WTC11 (cell line): ENCODE measurements at regions not wholly inside any gene's neighbourhood (a gene's known extent, or its start where the extent isn't known, plus 50 kb on each side); places are given as distances from the start of the nearest gene placed in this dataset.

ENCODE experiments used
- ATAC-seq: fragments of 200-7000 bp; cut with Tn5 transposase; 2 replicates; pipeline ENCODE4 v1.10.0; 2021; ENCODE audit warnings: mild to moderate bottlenecking, moderate library complexity
- CTCF ChIA-PET: fragments of 300-600 bp; sonication (Branson Sonifier 250); formaldehyde crosslinking; loops from one replicate; lab custom pipeline; 2021; ENCODE audit warnings: antibody characterized with exemption; lab: Charles Lee
- POLR2A ChIA-PET: fragments of 350-600 bp; sonication (Branson Sonifier 250); formaldehyde crosslinking; loops from one replicate; lab custom pipeline; 2021; ENCODE audit warnings: antibody characterized with exemption; lab: Charles Lee
- DNase-seq: peaks from one replicate; pipeline ENCODE4 v3.0.0; 2021; ENCODE audit warnings: low spot score
- H3K27ac Mint-ChIP-seq: 2 replicates; pipeline ENCODE4 v1.8.0; 2021; ENCODE audit warnings: mixed read lengths
- H3K27me3 Mint-ChIP-seq: 2 replicates; pipeline ENCODE4 v1.8.0; 2021; ENCODE audit warnings: low read depth, mild to moderate bottlenecking, moderate library complexity, mixed read lengths
- H3K36me3 Mint-ChIP-seq: 2 replicates; pipeline ENCODE4 v1.8.0; 2021; ENCODE audit warnings: mixed read lengths
- H3K4me1 Mint-ChIP-seq: 2 replicates; pipeline ENCODE4 v1.8.0; 2022; ENCODE audit warnings: mixed read lengths
- H3K4me3 Mint-ChIP-seq: 2 replicates; pipeline ENCODE4 v1.8.0; 2021; ENCODE audit warnings: mild to moderate bottlenecking, moderate library complexity, mixed read lengths
- H3K9me3 Mint-ChIP-seq: 2 replicates; pipeline ENCODE4 v1.8.0; 2021; ENCODE audit warnings: mixed read lengths
- CBFB ChIP-seq: sonication (generic); formaldehyde crosslinking; IDR thresholded peaks from 2 replicates; pipeline ENCODE4 v1.8.1; 2022; ENCODE audit warnings: mild to moderate bottlenecking, low read depth, missing genetic modification reagents
- CREB1 ChIP-seq: sonication (generic); formaldehyde crosslinking; IDR thresholded peaks from 2 replicates; pipeline ENCODE4 v1.8.0; 2023; ENCODE audit warnings: mild to moderate bottlenecking, missing genetic modification reagents
- ESRRA ChIP-seq: sonication (generic); formaldehyde crosslinking; IDR thresholded peaks from 2 replicates; pipeline ENCODE4 v1.8.1; 2022; ENCODE audit warnings: mild to moderate bottlenecking, missing genetic modification reagents, borderline replicate concordance
- FOXP1 ChIP-seq: sonication (generic); formaldehyde crosslinking; IDR thresholded peaks from 2 replicates; pipeline ENCODE4 v1.8.0; 2022; ENCODE audit warnings: missing genetic modification reagents, mild to moderate bottlenecking, moderate library complexity, borderline replicate concordance
- GTF2I ChIP-seq: fragments of 250-450 bp; sonication (Bioruptor Pico); conservative IDR thresholded peaks from 2 replicates; pipeline ENCODE4 v1.4.0; 2021; ENCODE audit warnings: mild to moderate bottlenecking
- IRF2 ChIP-seq: sonication (generic); formaldehyde crosslinking; IDR thresholded peaks from 2 replicates; pipeline ENCODE4 v1.8.0; 2022; ENCODE audit warnings: low read depth, missing genetic modification reagents, borderline replicate concordance
- RELA ChIP-seq: sonication (generic); formaldehyde crosslinking; IDR thresholded peaks from 2 replicates; pipeline ENCODE4 v1.8.1; 2022; ENCODE audit warnings: missing genetic modification reagents, mild to moderate bottlenecking, borderline replicate concordance
- RORB ChIP-seq: fragments of 250-450 bp; sonication (Bioruptor Pico); IDR thresholded peaks from 2 replicates; pipeline ENCODE4 v1.9.0; 2021; ENCODE audit warnings: mild to moderate bottlenecking
- TEAD4 ChIP-seq: sonication (generic); formaldehyde crosslinking; IDR thresholded peaks from 2 replicates; pipeline ENCODE4 v1.8.0; 2022; ENCODE audit warnings: mild to moderate bottlenecking, missing genetic modification reagents
- ZNF232 ChIP-seq: sonication (generic); formaldehyde crosslinking; IDR thresholded peaks from 2 replicates; pipeline ENCODE4 v1.8.0; 2022; ENCODE audit warnings: mild to moderate bottlenecking, missing genetic modification reagents
- ZNF416 ChIP-seq: fragments of 250-450 bp; sonication (Bioruptor Pico); IDR thresholded peaks from 2 replicates; pipeline ENCODE4 v1.9.0; 2021; ENCODE audit warnings: mild to moderate bottlenecking, inconsistent platforms
- ZNF671 ChIP-seq: fragments of 250-450 bp; sonication (Bioruptor Pico); IDR thresholded peaks from 2 replicates; pipeline ENCODE4 v1.8.0; 2021; ENCODE audit warnings: mild to moderate bottlenecking
- TF ChIP-seq, protein P1 (sequence below): sonication (generic); formaldehyde crosslinking; IDR thresholded peaks from 2 replicates; pipeline ENCODE4 v1.8.1; 2022; ENCODE audit warnings: mild to moderate bottlenecking, moderate library complexity, missing genetic modification reagents
- TF ChIP-seq, protein P2 (sequence below): fragments of 250-450 bp; sonication (Bioruptor Pico); conservative IDR thresholded peaks from 2 replicates; pipeline ENCODE4 v1.9.0; 2021; ENCODE audit warnings: mild to moderate bottlenecking
- TF ChIP-seq, protein P3 (sequence below): sonication (generic); formaldehyde crosslinking; IDR thresholded peaks from 2 replicates; pipeline ENCODE4 v1.8.0; 2022; ENCODE audit warnings: mild to moderate bottlenecking, missing genetic modification reagents
- TF ChIP-seq, protein P4 (sequence below): fragments of 200-600 bp; IDR thresholded peaks from 2 replicates; pipeline ENCODE4 v1.8.0; 2022; ENCODE audit warnings: antibody characterized with exemption
- TF ChIP-seq, protein P5 (sequence below): sonication (generic); formaldehyde crosslinking; IDR thresholded peaks from 2 replicates; pipeline ENCODE4 v1.8.0; 2022; ENCODE audit warnings: mild to moderate bottlenecking, missing genetic modification reagents
- TF ChIP-seq, protein P6 (sequence below): sonication (generic); formaldehyde crosslinking; IDR thresholded peaks from 2 replicates; pipeline ENCODE4 v1.8.1; 2022; ENCODE audit warnings: mild to moderate bottlenecking, missing genetic modification reagents, moderate library complexity, borderline replicate concordance
- TF ChIP-seq, protein P7 (sequence below): sonication (generic); formaldehyde crosslinking; IDR thresholded peaks from 2 replicates; pipeline ENCODE4 v1.8.1; 2023; ENCODE audit warnings: mild to moderate bottlenecking, moderate library complexity, missing genetic modification reagents

DNA sequence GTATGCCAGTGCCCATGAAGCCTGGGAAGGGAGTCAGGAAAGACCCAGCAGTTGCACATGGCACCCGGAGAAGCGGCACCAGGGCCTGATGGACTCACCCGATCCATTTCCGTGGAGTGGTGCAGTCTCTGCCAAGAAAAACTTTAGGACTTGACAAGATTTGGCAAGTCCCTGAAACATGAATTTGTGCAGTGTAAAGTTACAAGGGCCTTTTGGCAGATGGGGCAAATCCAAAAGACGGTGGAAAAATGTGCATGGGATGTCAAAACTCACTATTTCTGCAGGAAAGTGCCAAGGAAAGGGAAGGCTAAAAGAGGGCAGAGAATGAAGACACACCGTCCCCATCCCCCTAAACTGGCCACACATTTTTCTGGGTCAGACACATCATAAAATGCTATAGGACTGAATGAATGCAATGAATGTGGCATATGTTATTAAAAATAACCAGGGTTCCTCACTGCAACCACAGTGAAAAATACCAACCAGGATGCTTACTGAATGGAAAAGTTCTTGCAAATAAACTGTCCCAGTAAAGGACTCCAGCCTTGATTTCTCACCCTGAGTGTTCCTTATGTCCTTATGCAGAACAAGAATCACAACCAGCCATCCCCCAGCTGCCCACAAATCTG, 173.5 kb upstream of the SIX2 start:
- POLR2A ChIA-PET: no interaction called here
- Mint-ChIP-seq H3K27me3 (no peaks in the 10 kb centered on the region), H3K9me3 (no peaks in the 10 kb centered on the region), H3K27ac (no peak overlapping the region), H3K4me3 (no peak overlapping the region), H3K36me3 (no peaks in the 10 kb centered on the region), H3K4me1 (0 out of 2 replicates have a peak, but pooled peaks cover 2% of the 10 kb centered on the region)
- DNase-seq (no peak), ATAC-seq (no peak)
- TF ChIP-seq, protein P1, sequence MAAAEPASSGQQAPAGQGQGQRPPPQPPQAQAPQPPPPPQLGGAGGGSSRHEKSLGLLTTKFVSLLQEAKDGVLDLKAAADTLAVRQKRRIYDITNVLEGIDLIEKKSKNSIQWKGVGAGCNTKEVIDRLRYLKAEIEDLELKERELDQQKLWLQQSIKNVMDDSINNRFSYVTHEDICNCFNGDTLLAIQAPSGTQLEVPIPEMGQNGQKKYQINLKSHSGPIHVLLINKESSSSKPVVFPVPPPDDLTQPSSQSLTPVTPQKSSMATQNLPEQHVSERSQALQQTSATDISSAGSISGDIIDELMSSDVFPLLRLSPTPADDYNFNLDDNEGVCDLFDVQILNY (CRISPR knock-in tag): no peak
- TF ChIP-seq ESRRA (CRISPR knock-in tag) (no peak), FOXP1 (no peak), CBFB (CRISPR knock-in tag) (no peak), ZNF671 (no peak)
- TF ChIP-seq, protein P2, sequence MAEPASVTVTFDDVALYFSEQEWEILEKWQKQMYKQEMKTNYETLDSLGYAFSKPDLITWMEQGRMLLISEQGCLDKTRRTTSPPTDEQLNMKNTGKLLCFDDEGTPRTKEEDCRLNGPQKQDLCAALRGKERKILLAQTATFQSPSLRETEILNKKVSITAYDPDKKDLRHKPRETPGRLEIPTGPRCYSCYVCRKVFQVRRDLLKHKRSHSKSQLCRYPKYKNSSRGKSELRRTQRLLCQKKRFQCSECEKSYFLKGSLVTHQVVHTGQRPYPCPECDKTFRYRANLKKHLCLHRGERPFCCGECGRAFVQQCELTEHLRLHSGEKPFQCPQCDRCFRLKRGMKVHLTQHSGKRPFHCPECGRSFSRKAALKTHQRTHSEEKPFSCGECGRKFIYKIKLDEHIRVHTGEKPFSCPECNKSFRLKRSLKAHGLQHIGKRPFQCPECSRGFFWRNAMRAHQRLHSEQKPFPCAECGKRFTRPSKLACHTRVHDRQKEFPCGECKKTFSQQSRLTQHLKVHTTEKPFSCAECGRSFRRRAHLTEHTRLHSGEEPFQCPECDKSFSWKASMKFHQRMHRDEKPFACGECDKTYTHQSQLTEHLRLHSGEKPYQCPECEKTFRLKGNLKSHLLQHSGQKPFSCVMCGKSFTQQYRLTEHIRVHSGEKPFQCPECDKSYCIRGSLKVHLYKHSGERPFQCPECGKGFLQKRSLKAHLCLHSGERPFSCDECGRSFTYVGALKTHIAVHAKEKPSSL (CRISPR knock-in tag): no peak
- CTCF ChIA-PET: no interaction called here

DNA sequence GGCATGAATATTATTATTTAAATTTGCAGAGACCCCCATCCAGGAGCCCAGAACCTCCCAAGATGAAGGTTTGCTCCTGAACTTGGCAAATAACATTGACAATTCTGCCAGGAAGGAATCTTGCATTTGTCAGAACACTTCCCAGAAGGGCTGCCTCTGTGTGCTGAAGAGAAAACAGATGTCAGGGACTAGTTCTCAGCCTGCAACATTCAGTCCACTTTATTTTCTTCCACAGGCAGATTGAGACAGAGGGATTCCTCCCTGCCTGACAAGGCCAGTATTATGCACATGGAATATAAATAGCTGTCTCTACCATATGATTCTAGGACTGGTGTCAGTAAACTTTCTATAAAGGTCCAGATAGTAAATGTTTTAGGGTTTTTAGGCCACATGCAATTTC, 171.5 kb upstream of the SIX2 start:
- peaks cover 10% of the 10 kb centered on the region for H3K9me3 Mint-ChIP-seq
- peaks cover 3% of the 10 kb centered on the region; the same call in 1 of the 2 replicates for H3K36me3 Mint-ChIP-seq
- POLR2A ChIA-PET: interaction anchor here (0.6 kb wide), 1 partner anchor 118 kb away, joined by 12 read pairs; no protein-coding TSS in a partner anchor
- no peak overlapping the region for H3K27ac Mint-ChIP-seq
- TF ChIP-seq, protein P3, sequence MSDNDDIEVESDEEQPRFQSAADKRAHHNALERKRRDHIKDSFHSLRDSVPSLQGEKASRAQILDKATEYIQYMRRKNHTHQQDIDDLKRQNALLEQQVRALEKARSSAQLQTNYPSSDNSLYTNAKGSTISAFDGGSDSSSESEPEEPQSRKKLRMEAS (CRISPR knock-in tag): no peak
- no peak for TF ChIP-seq RORB (CRISPR knock-in tag)
- TF ChIP-seq TEAD4: no peak
- no peak for TF ChIP-seq GTF2I (CRISPR knock-in tag)
- TF ChIP-seq, protein P4, sequence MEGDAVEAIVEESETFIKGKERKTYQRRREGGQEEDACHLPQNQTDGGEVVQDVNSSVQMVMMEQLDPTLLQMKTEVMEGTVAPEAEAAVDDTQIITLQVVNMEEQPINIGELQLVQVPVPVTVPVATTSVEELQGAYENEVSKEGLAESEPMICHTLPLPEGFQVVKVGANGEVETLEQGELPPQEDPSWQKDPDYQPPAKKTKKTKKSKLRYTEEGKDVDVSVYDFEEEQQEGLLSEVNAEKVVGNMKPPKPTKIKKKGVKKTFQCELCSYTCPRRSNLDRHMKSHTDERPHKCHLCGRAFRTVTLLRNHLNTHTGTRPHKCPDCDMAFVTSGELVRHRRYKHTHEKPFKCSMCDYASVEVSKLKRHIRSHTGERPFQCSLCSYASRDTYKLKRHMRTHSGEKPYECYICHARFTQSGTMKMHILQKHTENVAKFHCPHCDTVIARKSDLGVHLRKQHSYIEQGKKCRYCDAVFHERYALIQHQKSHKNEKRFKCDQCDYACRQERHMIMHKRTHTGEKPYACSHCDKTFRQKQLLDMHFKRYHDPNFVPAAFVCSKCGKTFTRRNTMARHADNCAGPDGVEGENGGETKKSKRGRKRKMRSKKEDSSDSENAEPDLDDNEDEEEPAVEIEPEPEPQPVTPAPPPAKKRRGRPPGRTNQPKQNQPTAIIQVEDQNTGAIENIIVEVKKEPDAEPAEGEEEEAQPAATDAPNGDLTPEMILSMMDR: no peak
- TF ChIP-seq IRF2 (CRISPR knock-in tag): no peak
- TF ChIP-seq, protein P5, sequence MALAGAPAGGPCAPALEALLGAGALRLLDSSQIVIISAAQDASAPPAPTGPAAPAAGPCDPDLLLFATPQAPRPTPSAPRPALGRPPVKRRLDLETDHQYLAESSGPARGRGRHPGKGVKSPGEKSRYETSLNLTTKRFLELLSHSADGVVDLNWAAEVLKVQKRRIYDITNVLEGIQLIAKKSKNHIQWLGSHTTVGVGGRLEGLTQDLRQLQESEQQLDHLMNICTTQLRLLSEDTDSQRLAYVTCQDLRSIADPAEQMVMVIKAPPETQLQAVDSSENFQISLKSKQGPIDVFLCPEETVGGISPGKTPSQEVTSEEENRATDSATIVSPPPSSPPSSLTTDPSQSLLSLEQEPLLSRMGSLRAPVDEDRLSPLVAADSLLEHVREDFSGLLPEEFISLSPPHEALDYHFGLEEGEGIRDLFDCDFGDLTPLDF (CRISPR knock-in tag): no peak
- TF ChIP-seq, protein P6, sequence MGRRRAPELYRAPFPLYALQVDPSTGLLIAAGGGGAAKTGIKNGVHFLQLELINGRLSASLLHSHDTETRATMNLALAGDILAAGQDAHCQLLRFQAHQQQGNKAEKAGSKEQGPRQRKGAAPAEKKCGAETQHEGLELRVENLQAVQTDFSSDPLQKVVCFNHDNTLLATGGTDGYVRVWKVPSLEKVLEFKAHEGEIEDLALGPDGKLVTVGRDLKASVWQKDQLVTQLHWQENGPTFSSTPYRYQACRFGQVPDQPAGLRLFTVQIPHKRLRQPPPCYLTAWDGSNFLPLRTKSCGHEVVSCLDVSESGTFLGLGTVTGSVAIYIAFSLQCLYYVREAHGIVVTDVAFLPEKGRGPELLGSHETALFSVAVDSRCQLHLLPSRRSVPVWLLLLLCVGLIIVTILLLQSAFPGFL (CRISPR knock-in tag): no peak
- TF ChIP-seq CREB1: no peak
- TF ChIP-seq ZNF232 (CRISPR knock-in tag): no peak
- TF ChIP-seq RELA (CRISPR knock-in tag): no peak
- no peak for TF ChIP-seq ESRRA (CRISPR knock-in tag)
- no peak for TF ChIP-seq ZNF416 (CRISPR knock-in tag)
- TF ChIP-seq, protein P7, sequence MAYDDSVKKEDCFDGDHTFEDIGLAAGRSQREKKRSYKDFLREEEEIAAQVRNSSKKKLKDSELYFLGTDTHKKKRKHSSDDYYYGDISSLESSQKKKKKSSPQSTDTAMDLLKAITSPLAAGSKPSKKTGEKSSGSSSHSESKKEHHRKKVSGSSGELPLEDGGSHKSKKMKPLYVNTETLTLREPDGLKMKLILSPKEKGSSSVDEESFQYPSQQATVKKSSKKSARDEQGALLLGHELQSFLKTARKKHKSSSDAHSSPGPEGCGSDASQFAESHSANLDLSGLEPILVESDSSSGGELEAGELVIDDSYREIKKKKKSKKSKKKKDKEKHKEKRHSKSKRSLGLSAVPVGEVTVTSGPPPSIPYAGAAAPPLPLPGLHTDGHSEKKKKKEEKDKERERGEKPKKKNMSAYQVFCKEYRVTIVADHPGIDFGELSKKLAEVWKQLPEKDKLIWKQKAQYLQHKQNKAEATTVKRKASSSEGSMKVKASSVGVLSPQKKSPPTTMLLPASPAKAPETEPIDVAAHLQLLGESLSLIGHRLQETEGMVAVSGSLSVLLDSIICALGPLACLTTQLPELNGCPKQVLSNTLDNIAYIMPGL (CRISPR knock-in tag): no peak
- TF ChIP-seq, all 79 proteins: peak for 0
- H3K27me3 Mint-ChIP-seq: no peaks in the 10 kb centered on the region
- ATAC-seq: no peak
- peaks cover 7% of the 10 kb centered on the region for H3K4me1 Mint-ChIP-seq
- H3K4me3 Mint-ChIP-seq: no peak overlapping the region
- DNase-seq: no peak
- CTCF ChIA-PET: interaction anchor here (0.7 to 1.1 kb wide), 2 partner anchors 10 to 459 kb away, joined by 4 read pairs; no protein-coding TSS in a partner anchor
